HG02870 (cell line): ENCODE measurements at regions not wholly inside any gene's neighbourhood (a gene's known extent, or its start where the extent isn't known, plus 50 kb on each side); places are given as distances from the start of the nearest gene placed in this dataset.

Experiments used
- ATAC-seq: cut with Tn5 transposase; IDR thresholded peaks from one replicate; pipeline ENCODE4 v1.9.1; 2021; ENCODE audit warnings: mild to moderate bottlenecking, moderate library complexity; ENCODE audit not compliant: unreplicated experiment

GRCh38 chr20:53751620-53752318, 158.1 kb upstream of the ZNF217 start:
- no peak for ATAC-seq

- ATAC-seq: peak; percentile 85
These were observed 157.4 kb upstream of the ZNF217 start for GRCh38 chr20:53750827-53751619.

GRCh38 chr20:53749499-53749898, 155.9 kb upstream of the ZNF217 start:
- ATAC-seq: no peak

- ATAC-seq: no peak
These were observed 155.3 kb upstream of the ZNF217 start for GRCh38 chr20:53748821-53749421.

GRCh38 chr20:53748176-53748575, 154.5 kb upstream of the ZNF217 start:
- no peak for ATAC-seq

GRCh38 chr20:53743607-53744260, 150.1 kb upstream of the ZNF217 start:
- ATAC-seq: no peak

- no peak for ATAC-seq
These were observed 149.0 kb upstream of the ZNF217 start for GRCh38 chr20:53742685-53743081.

GRCh38 chr20:53741726-53742028, 148.0 kb upstream of the ZNF217 start:
- ATAC-seq: no peak

DNA sequence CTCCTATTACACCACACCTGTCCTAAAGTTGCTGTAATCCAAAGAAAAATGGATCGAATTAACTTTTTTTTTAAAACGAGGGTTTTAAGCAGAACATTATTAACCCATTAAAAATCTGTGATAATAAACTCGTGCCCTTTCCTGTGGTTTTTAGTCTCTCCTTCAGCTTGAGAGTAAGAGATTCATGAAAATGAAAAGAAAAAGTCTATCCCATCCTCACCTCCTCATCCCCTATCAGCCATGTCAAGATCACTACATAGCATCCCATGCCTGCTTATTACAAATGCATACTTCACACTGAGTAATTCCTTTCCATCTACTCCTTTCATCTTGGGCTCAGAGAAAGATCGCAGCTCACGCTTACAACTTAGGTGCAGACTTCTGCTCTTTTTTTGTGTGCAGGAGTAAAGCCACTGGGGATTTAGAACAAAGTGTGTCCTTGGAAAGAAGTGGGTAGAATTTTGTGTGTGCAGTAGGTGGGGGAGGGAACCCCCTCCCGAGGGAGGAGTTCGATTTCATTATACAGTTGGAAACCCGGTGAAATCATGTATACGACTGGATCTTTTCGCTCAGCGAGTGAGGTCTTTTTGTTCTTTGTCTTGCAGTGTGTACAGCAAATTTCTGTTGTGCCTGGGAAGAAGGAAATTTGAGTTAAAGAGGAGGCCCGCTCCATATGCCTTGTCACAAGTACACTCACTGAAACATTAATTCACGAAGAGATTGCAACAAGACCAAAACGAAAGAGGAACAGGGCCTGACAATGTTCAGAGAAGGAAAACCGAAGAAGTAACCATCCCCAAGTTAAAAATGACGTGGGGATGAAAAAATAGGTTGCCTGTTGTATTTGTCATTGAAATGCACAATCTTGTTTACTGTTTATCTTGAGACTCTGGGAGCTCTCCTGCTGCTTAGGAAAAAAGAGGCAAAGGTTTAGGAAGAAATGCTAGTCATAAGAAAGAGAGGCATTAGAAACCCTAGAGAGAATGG, 146.5 kb upstream of the ZNF217 start:
- peak; percentile 42 for ATAC-seq

GRCh38 chr20:53738945-53739798, 145.5 kb upstream of the ZNF217 start:
- no peak for ATAC-seq

- no peak for ATAC-seq
These were observed 144.7 kb upstream of the ZNF217 start for GRCh38 chr20:53738039-53738944.

DNA sequence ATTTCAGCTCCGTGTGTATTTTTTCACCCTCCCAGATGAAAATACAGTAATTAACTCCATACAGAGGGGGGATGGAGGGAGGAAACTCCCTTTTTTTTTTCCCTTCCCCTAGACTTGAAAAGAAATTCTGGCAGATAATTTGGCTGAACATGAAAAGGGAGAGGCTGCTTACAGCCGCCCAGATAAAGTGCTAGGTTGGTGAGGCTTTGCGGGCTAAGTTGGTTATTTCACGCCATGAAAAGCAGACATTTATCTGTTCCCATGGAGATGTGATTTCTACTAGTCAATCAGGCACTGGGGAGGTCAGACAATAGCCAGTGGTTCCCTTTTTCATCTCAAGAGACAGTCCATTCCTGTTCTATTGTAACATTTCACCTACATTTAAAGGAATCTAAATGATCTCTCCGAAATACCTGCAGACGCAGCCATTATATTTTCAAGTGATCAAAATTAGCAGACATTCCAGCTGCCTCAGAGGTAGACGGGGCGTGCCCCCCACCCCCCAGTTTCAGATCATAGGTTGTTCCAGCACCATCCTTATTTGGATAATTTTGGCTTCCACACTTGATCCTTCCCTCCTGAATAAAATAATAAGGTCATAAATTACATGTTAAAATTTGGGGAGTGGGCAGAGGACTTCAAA, 143.9 kb upstream of the ZNF217 start:
- no peak for ATAC-seq

DNA sequence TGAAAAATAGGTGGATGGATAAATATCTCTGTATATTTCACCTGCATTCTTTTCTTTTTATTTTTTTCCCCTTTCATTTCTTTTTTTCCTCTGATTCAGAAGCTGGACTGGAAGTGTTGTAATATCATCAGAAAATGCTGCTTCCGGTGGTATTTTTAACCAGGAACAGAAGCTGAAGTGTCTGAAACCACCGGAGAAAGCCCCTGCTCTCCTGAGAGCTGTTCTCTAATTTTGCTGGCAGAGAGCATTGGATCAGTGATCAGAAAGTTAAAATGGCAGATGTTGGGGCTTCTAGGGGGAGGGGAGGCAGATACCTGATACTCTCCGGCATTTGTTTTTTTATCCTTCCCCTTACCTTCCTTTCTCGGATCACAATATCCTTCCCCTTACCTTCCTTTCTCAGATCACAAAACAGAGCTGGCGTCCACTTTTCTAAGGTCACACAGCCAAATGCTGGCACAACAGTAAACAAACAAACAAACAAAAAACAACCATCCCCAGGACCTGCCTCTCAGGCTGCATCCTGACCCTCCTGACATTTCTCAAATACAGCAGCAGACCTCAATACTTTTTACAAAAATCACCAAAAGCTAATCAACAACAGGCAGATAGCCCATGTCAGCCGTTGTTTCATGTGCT, 143.2 kb upstream of the ZNF217 start:
- no peak for ATAC-seq

DNA sequence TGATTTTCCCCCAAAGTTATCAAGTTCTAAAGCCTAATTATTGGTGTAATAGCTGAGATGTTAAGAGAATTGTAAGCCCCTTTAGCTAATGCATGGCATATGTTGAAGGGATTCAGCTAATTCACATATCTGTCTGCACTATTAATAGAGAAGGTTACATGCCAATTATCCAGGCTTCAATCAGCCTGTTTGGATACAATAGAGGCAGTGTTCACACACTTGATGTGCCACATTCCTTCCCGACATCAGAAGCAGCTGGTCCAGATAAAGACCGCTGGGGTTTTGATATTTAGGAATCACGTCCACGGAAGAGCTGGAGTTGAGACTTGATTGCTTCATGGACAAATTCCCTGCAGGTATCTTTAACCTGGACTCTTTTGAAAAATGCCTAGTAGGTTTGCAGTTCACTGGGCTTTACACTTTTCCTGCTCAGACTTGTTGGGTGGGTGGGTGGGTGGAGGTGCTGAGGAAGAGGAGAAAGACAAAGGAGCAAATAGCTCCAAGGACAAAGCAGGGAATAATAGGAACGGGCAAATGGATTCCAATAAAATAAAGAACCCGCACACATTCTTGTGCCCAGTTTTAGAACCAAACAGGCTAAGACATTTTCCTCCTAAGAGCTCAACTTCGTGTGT, 142.6 kb upstream of the ZNF217 start:
- no peak for ATAC-seq

GRCh38 chr20:53735536-53736050, 142.0 kb upstream of the ZNF217 start:
- no peak for ATAC-seq

DNA sequence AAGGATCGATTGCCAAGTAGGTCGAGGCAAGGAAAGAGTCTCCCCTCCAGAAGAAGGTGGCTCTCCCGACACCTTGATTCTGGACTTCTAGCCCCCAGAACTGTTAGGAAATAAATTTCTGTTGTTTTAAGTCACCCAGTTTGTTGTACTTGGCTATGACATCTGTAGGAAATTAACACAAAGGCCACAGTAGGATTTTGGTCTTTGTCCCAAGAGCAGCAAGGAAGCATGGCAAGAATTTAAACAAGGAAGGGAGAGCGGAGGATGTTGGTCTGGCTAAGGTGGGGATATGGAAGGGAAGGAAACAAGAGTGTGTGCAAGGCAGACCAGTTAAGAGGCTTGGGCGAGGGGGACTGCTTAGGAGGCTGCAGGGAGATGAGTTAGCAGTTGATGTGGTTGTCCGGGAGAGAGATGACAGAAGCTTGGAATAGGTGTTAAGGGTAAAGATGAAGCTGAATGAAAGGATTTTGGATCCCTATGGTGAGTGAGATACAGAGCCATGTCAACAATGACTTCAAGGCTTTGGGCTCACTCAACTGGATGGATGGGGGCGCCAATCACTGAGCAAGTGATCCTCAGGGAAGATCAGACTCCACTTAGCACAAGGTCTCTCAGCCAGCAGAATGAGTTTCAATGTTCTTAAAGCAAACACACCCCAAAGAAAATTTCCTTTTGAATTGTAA, 140.5 kb upstream of the ZNF217 start:
- ATAC-seq: no peak
